Activated CD4-positive, alpha-beta T cell treated with anti-CD3 and anti-CD28 coated beads, Interleukin-2, amount 50 U/mL, for 4 hours (primary cell): ENCODE measurements at regions not wholly inside any gene's neighbourhood (a gene's known extent, or its start where the extent isn't known, plus 50 kb on each side); places are given as distances from the start of the nearest gene placed in this dataset.
"Not testable (repeated sequence)": the region's sequence is repeated elsewhere in the genome, so short reads cannot be mapped to it uniquely, and the experiment has no call there.

Experiments used
- DNase-seq, 2 experiments: peaks; one replicate each; pipeline ENCODE4 v3.0.0-alpha.2; 2020

- no peak for DNase-seq
Measured at GRCh38 chr9:105984714-105985113, 290.4 kb downstream of the TMEM38B start.

- no peak for DNase-seq
Measured at GRCh38 chr9:105993116-105993854, 298.9 kb downstream of the TMEM38B start.

- DNase-seq, result no peak
Measured at GRCh38 chr9:105993921-105994715, 299.8 kb downstream of the TMEM38B start.

GRCh38 chr9:105994970-105995369 is 300.6 kb downstream of the TMEM38B start:
- no peak for DNase-seq

GRCh38 chr9:106017198-106017740 is 322.9 kb downstream of the TMEM38B start:
- DNase-seq, result no peak

- no peak for DNase-seq
Measured at GRCh38 chr9:106019039-106019680, 324.8 kb downstream of the TMEM38B start.

GRCh38 chr9:106019702-106020101 is 325.4 kb downstream of the TMEM38B start:
- no peak for DNase-seq

- DNase-seq, result no peak
Measured at GRCh38 chr9:106020186-106020585, 325.8 kb downstream of the TMEM38B start.

- DNase-seq, result no peak
Measured at GRCh38 chr9:106023455-106023854, 329.1 kb downstream of the TMEM38B start.

GRCh38 chr9:106025453-106025852 is 331.1 kb downstream of the TMEM38B start:
- DNase-seq, result no peak

- DNase-seq, result not testable (repeated sequence)
Measured at GRCh38 chr9:106030146-106030545, 335.8 kb downstream of the TMEM38B start.

GRCh38 chr9:106032978-106033377 is 338.6 kb downstream of the TMEM38B start:
- no peak for DNase-seq

GRCh38 chr9:106035806-106036205 is 341.5 kb downstream of the TMEM38B start:
- DNase-seq, result no peak

GRCh38 chr9:106038266-106039001 is 344.1 kb downstream of the TMEM38B start:
- DNase-seq, result no peak

- DNase-seq, result no peak
Measured at GRCh38 chr9:106039151-106039935, 345.0 kb downstream of the TMEM38B start.

- DNase-seq, result not testable (repeated sequence)
Measured at GRCh38 chr9:106041920-106042319, 347.6 kb downstream of the TMEM38B start.

GRCh38 chr9:106051545-106051944 is 357.2 kb downstream of the TMEM38B start:
- DNase-seq, result no peak

- no peak for DNase-seq
Measured at GRCh38 chr9:106052166-106052565, 357.8 kb downstream of the TMEM38B start.

- DNase-seq, result no peak
Measured at GRCh38 chr9:106052735-106053134, 358.4 kb downstream of the TMEM38B start.

- DNase-seq, result no peak
Measured at GRCh38 chr9:106056328-106056727, 362.0 kb downstream of the TMEM38B start.

- no peak for DNase-seq
Measured at GRCh38 chr9:106058460-106058859, 364.1 kb downstream of the TMEM38B start.

GRCh38 chr9:106059886-106060285 is 365.5 kb downstream of the TMEM38B start:
- no peak for DNase-seq
